GM12873 (cell line): ENCODE measurements at regions not wholly inside any gene's neighbourhood (a gene's known extent, or its start where the extent isn't known, plus 50 kb on each side); places are given as distances from the start of the nearest gene placed in this dataset.

ENCODE experiments used
- CTCF ChIP-seq: IDR thresholded peaks from 2 replicates; pipeline ENCODE4 v1.5.1; 2012; ENCODE audit warnings: low read depth, mild to moderate bottlenecking, moderate library complexity, low read length, control low read depth; ENCODE audit not compliant: insufficient read depth; ENCODE audit errors: missing control alignments

- TF ChIP-seq CTCF: no peak
Observed at GRCh38 chr11:42806191-42806590, 505.6 kb upstream of the API5 start.

- TF ChIP-seq CTCF: no peak
Observed at GRCh38 chr11:42812361-42812760, 499.4 kb upstream of the API5 start.

- TF ChIP-seq CTCF: no peak
Observed at GRCh38 chr11:42812960-42813359, 498.8 kb upstream of the API5 start.

- no peak for TF ChIP-seq CTCF
Observed at GRCh38 chr11:42816471-42816870, 495.3 kb upstream of the API5 start.

- no peak for TF ChIP-seq CTCF
Observed at GRCh38 chr11:42819126-42819525, 492.7 kb upstream of the API5 start.

- no peak for TF ChIP-seq CTCF
Observed at GRCh38 chr11:42823546-42823945, 488.2 kb upstream of the API5 start.

GRCh38 chr11:42824067-42824466 lies 487.7 kb upstream of the API5 start:
- TF ChIP-seq CTCF: no peak
